Endodermal cell (in vitro differentiated cells): ENCODE measurements at regions not wholly inside any gene's neighbourhood (a gene's known extent, or its start where the extent isn't known, plus 50 kb on each side); places are given as distances from the start of the nearest gene placed in this dataset.

ENCODE experiments used
- DNase-seq: peaks from one replicate; pipeline ENCODE4 v3.0.0-alpha.2; 2017
- H3K27ac ChIP-seq: 2 replicates; pipeline ENCODE4 v1.5.1; 2013; ENCODE audit warnings: mild to moderate bottlenecking, low read depth, low read length, moderate library complexity
- H3K27me3 ChIP-seq: 2 replicates; pipeline ENCODE4 v1.6.1; 2013; ENCODE audit warnings: mild to moderate bottlenecking, low read length, moderate library complexity; ENCODE audit not compliant: insufficient read depth, control insufficient read depth, poor library complexity, severe bottlenecking
- H3K36me3 ChIP-seq: 2 replicates; pipeline ENCODE4 v1.7.0; 2013; ENCODE audit warnings: mild to moderate bottlenecking, low read length, moderate library complexity; ENCODE audit not compliant: control insufficient read depth, insufficient read depth
- H3K4me1 ChIP-seq: one replicate; pipeline ENCODE4 v1.7.0; 2013; ENCODE audit warnings: low read length; ENCODE audit not compliant: control insufficient read depth, insufficient read depth
- H3K4me3 ChIP-seq: 2 replicates; pipeline ENCODE4 v1.5.1; 2013; ENCODE audit warnings: mild to moderate bottlenecking, low read length, moderate library complexity
- H3K9ac ChIP-seq: 2 replicates; pipeline ENCODE4 v1.6.1; 2013; ENCODE audit warnings: mild to moderate bottlenecking, low read length, moderate library complexity; ENCODE audit not compliant: poor library complexity, severe bottlenecking; ENCODE audit errors: extremely low read depth
- H3K9me3 ChIP-seq: 2 replicates; pipeline ENCODE4 v1.6.1; 2013; ENCODE audit warnings: mild to moderate bottlenecking, low read length, moderate library complexity; ENCODE audit not compliant: control insufficient read depth
- H3K27ac Mint-ChIP-seq: 2 replicates; pipeline ENCODE4 v1.8.0; 2020; ENCODE audit warnings: mixed read lengths
- H3K27me3 Mint-ChIP-seq: 2 replicates; pipeline ENCODE4 v1.8.0; 2021; ENCODE audit warnings: mild to moderate bottlenecking, mixed read lengths; ENCODE audit not compliant: insufficient read depth
- H3K36me3 Mint-ChIP-seq: 2 replicates; pipeline ENCODE4 v1.8.0; 2020; ENCODE audit warnings: low read depth, mixed read lengths
- H3K4me1 Mint-ChIP-seq: 2 replicates; pipeline ENCODE4 v1.8.0; 2020; ENCODE audit warnings: mixed read lengths
- H3K4me3 Mint-ChIP-seq: 2 replicates; pipeline ENCODE4 v1.8.0; 2020; ENCODE audit warnings: mild to moderate bottlenecking, moderate library complexity, mixed read lengths
- H3K9me3 Mint-ChIP-seq: 2 replicates; pipeline ENCODE4 v1.8.0; 2020; ENCODE audit warnings: mild to moderate bottlenecking, mixed read lengths
- CTCF ChIP-seq: fragments of 200-600 bp; sonication (generic); conservative IDR thresholded peaks from 2 replicates; pipeline ENCODE4 v1.5.0; 2021; ENCODE audit warnings: antibody characterized with exemption, mild to moderate bottlenecking
- WGBS, 2 experiments: methylation state at CpG; one replicate each; pipeline versions ENCODE4 v1.1.5 to v1.1.7; 2013; ENCODE audit warnings: missing lambda C conversion rate in 2 of 2, mixed read lengths in 1 of 2; ENCODE audit not compliant: insufficient coverage in 1 of 2, insufficient read length in 1 of 2; 5-methylcytosine and 5-hydroxymethylcytosine counted together

DNA sequence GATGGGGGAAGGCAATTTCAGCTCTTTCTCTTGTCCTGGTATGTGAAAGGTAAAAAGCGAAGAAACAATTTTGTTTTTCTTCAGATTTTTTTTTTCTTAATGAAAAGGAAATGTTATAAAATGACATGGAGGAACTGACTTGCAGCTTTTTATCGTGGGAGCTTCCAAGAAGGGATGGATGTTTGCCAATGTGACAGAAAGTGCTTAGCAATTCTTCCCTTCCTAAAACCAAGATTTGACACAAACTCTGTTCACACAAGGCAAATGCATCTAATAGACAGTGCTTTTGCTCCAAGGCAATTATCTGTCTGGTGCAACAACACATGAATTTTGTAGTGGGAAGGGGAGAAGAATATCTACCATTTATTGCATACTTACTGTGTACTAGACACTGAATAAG lies 988.5 kb downstream of the CDH11 start:
- Mint-ChIP-seq H3K4me3 (peak overlapping the region; percentile 1), H3K27ac (peak overlapping the region; percentile 2), H3K9me3 (peaks cover 6% of the 10 kb centered on the region), H3K27me3 (peaks cover 30% of the 10 kb centered on the region), H3K36me3 (no peaks in the 10 kb centered on the region), H3K4me1 (peaks cover 25% of the 10 kb centered on the region)
- 85% methylated on average over 2 of the region's 2 CpGs; no CpG with 5 or more reads in 1 of the 2 experiments for WGBS, 2 experiments
- no peak overlapping the region for H3K9ac ChIP-seq
- H3K27ac ChIP-seq, result no peak overlapping the region
- no peaks in the 10 kb centered on the region for H3K9me3 ChIP-seq
- H3K4me3 ChIP-seq, result no peak overlapping the region
- no peaks in the 10 kb centered on the region for H3K36me3 ChIP-seq
- H3K4me1 ChIP-seq, result peaks cover 6% of the 10 kb centered on the region
- no peak for DNase-seq
- no peak for TF ChIP-seq CTCF
- no peaks in the 10 kb centered on the region for H3K27me3 ChIP-seq

DNA sequence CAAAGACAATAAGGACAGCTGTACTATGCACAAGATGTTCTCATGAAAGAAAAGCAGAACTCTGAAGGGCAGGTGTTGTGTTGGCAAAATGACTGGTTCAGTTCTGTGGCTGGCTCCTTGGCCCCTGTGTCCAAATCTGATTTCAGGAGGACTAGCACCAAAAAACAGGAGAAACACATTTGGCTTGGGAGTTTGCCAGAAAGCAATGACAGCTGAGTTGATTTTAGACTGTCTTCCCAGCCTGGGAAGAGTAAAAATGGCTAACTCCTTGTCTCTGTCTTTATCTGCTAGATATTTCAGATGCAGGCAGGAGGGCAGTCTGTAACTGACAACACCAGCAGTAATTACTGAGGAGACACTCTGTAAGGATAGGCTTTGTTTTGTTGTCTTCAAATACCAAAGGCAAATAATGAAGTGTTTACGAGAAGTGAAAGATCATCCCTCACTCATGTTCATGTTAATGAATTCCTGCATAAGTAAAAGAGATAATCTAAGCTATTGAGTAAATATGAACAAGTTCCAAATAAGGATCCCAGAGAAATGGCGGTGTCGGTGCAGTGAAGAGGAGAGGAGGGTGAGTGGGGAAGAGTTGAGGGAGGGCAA lies 989.0 kb downstream of the CDH11 start:
- H3K27ac ChIP-seq, result no peak overlapping the region
- H3K4me3 Mint-ChIP-seq, result peak overlapping the region; percentile 1
- no peaks in the 10 kb centered on the region for H3K9me3 ChIP-seq
- no peak for TF ChIP-seq CTCF
- H3K4me1 ChIP-seq, result peaks cover 6% of the 10 kb centered on the region
- H3K4me3 ChIP-seq, result no peak overlapping the region
- 6 to 17% methylated on average over 2 to 3 of the region's 3 CpGs for WGBS, 2 experiments
- peaks cover 6% of the 10 kb centered on the region for H3K9me3 Mint-ChIP-seq
- no peaks in the 10 kb centered on the region for H3K36me3 ChIP-seq
- no peaks in the 10 kb centered on the region for H3K36me3 Mint-ChIP-seq
- H3K9ac ChIP-seq, result no peak overlapping the region
- H3K27ac Mint-ChIP-seq, result peak overlapping the region; percentile 2
- H3K27me3 ChIP-seq, result no peaks in the 10 kb centered on the region
- H3K27me3 Mint-ChIP-seq, result peaks cover 30% of the 10 kb centered on the region
- no peak for DNase-seq
- H3K4me1 Mint-ChIP-seq, result peaks cover 25% of the 10 kb centered on the region

- TF ChIP-seq CTCF, result peak; percentile 66
- no peak overlapping the region for H3K27ac ChIP-seq
- no peaks in the 10 kb centered on the region for H3K36me3 ChIP-seq
- H3K4me3 ChIP-seq, result no peak overlapping the region
- 90 to 93% methylated on average over 2 to 3 of the region's 3 CpGs for WGBS, 2 experiments
- no peak overlapping the region for H3K4me3 Mint-ChIP-seq
- H3K4me1 Mint-ChIP-seq, result peaks cover 25% of the 10 kb centered on the region
- H3K27me3 ChIP-seq, result no peaks in the 10 kb centered on the region
- no peak for DNase-seq
- H3K27me3 Mint-ChIP-seq, result peaks cover 30% of the 10 kb centered on the region
- H3K9me3 ChIP-seq, result no peaks in the 10 kb centered on the region
- no peak overlapping the region for H3K27ac Mint-ChIP-seq
- no peaks in the 10 kb centered on the region for H3K36me3 Mint-ChIP-seq
- H3K4me1 ChIP-seq, result peaks cover 6% of the 10 kb centered on the region
- peaks cover 6% of the 10 kb centered on the region for H3K9me3 Mint-ChIP-seq
- H3K9ac ChIP-seq, result no peak overlapping the region
Measured at GRCh38 chr16:64132190-64132589, 989.7 kb downstream of the CDH11 start.
